Hypothalamus (tissue), 51 donors: ENCODE measurements at regions not wholly inside any gene's neighbourhood (a gene's known extent, or its start where the extent isn't known, plus 50 kb on each side); places are given as distances from the start of the nearest gene placed in this dataset.
"Not testable (repeated sequence)": the region's sequence is repeated elsewhere in the genome, so short reads cannot be mapped to it uniquely, and the experiment has no call there.

Source experiments
- DNase-seq, 51 donors: peaks; one replicate each; lab custom pipeline; 2025; lab: John Stamatoyannopoulos, UW

DNA sequence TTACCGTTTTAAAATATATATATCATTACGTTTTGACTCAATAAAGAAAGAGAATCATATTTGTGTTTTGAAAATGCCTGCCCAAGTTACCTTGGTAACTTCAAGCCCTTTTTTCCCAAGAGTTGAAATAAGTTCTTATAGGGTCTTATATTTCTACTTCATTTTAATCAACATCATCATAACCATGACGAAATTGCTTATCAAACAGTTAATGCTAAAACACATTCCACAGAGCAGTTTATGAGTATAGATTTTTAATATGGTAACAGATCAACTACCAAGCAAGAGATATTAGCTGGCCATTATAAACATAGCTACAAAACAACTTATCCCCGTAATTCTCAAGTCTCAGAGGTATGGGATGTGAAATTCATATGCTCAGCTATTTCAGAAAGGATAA lies 197.9 kb upstream of the LRRTM4 start:
- DNase-seq: no peak

DNA sequence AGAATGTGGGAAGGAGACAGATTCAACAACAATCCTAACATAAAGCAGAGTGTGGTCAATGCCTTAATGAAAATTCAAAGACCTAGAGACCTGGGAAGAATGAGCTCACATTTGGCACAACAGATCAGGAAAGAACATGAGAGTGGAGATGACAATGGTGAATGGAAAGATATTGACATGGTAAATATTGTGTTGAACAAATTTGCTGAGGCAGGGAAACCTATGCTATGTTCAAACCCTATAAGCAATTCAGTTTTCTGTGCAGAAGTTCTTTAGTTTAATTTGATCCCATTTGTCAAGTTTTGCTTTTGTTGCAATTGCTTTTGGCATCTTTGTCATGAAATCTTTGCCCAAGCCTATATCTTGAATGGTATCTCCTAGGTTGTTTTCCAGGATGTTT lies 199.4 kb upstream of the LRRTM4 start:
- DNase-seq: no peak

DNA sequence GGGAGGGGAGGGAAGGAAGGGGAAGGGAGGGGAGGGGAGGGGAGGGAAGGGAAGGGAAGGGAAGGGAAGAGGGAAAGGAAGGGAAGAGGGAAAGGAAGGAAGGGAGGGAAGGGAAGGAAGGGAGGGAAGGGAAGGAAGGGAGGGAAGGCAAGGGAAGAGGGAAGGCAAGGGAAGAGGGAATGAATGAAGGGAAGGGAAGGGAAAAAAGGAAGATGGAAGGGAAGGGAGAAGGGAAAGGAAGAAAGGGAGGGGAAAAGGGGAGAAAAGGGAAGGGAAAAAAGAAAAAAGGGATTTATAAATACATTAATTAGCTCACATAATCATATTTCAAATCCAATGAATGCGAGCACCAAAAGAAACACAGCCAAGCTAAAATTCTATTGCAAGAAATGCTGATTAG lies 202.9 kb upstream of the LRRTM4 start:
- no peak for DNase-seq

DNA sequence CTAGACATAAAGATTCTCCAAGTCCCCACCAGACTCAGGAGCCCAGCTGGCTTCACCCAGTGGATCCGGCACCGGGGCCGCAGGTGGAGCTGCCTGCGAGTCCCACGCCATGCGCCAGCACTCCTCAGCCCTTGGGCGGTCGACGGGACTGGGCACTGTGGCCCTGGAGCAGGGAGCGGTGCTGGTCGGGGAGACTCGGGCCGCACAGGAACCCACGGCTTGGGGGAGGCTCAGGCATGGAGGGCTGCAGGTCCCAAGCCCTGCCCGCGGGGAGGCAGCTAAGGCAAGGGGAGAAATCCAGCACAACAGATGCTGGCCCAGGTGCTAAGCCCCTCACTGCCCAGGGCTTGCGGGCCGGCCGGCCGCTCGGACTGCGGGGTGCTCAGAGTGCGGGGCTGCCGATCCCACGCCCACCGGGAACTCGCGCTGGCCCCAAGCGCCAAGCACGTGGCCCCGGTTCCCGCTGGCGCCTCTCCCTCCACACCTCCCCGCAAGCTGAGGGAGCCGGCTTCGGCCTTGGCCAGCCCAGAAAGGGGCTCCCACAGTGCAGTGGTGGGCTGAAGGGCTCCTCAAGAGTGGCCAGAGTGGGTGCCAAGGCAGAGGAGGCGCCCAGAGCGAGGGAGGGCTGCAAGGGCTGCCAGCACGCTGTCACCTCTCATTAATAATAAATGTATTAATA lies 212.6 kb upstream of the LRRTM4 start:
- DNase-seq: not testable (repeated sequence)

GRCh38 chr2:77737236-77737635 lies 215.1 kb upstream of the LRRTM4 start:
- no peak for DNase-seq

GRCh38 chr2:77746780-77747179 lies 224.6 kb upstream of the LRRTM4 start:
- no peak for DNase-seq

DNA sequence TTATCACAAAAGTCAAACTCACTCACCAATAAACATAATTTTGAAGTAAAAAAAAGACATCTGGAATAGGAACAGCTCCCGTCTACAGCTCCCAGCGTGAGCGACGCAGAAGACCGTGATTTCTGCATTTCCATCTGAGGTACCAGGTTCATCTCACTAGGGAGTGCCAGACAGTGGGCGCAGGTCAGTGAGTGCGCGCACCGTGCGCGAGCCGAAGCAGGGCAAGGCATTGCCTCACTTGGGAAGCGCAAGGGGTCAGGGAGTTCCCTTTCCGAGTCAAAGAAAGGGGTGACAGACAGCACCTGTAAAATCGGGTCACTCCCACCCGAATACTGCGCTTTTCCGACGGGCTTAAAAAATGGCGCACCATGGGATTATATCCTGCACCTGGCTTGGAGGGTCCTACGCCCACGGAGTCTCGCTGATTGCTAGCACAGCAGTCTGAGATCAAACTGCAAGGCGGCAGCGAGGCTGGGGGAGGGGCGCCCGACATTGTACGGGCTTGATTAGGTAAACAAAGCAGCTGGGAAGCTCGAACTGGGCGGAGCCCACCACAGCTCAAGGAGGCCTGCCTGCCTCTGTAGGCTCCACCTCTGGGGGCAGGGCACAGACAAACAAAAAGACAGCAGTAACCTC lies 231.7 kb upstream of the LRRTM4 start:
- not testable (repeated sequence) for DNase-seq

GRCh38 chr2:77767388-77768076 lies 245.4 kb upstream of the LRRTM4 start:
- DNase-seq: no peak

DNA sequence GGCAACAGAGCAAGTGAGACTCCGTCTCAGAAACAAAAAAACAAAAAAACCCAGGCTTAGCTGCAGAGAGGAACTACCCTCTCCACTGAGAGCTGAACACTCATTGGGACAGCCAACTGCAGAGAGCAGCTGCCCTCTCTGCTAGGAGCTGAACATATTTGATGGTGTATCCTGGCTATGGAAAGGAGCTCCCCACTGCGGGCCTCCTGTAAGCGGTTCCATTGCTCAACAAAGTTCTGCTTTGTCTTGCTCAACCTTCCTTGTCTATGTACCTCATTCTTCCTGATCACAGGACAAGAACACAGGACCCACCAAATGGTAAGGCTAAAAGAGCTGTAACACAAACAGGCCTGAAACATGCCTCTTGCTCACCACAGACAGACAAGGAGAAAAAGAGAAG lies 246.3 kb upstream of the LRRTM4 start:
- DNase-seq: no peak

- DNase-seq: no peak
These were observed 256.7 kb upstream of the LRRTM4 start for GRCh38 chr2:77778917-77779316.

DNA sequence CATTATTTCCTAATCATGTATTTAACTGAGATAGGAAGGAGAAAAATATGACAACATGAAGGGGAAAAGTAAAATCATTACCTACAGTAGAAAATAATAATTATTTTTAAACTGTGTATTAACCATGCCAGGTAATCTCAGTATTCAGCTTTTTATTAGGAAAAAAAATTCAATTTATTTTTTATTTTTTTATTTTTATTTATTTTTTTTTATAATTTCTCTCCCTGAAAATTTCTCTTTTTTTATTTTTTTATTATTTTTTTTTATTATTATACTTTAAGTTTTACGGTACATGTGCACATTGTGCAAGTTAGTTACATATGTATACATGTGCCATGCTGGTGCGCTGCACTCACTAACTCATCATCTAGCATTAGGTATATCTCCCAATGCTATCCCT lies 271.3 kb upstream of the LRRTM4 start:
- DNase-seq: not testable (repeated sequence)

- no peak for DNase-seq
These were observed 274.2 kb upstream of the LRRTM4 start for GRCh38 chr2:77796397-77796796.

DNA sequence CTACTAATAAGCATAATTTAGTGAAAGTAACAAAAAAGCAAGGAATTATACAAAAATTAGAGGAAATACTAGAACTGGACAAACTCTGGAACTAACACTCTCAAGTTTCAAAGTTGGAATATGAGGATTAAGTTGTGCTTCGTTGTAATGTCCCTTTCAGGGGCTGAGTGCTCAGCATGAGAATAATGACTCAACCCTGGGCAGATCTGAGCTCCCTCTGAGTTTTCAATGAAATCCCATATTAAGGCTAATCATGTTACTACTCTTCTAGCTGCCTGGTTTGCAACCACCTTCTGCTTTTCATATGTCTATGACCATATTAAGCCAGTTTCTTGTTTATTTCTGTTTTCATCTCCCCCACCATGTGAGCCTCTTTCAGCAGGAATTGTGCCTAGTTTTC lies 274.9 kb upstream of the LRRTM4 start:
- no peak for DNase-seq

DNA sequence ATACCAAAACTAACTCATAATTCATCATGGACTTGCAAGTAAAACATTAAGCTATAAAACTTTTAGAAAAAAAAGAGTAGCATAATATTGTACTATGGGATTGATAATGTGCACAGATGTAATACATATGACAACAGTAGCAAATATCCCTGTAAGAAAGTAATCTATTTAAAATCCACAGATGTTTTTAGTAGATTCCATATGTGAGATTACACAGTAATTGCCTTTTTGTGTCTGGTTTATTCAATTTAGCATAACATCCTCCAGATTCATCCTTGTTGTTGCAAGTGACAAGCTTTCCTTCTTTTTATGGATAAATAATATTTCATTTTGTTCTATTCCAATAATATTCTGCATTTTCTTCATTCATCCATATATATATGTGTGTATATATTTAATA lies 278.2 kb upstream of the LRRTM4 start:
- DNase-seq: no peak

DNA sequence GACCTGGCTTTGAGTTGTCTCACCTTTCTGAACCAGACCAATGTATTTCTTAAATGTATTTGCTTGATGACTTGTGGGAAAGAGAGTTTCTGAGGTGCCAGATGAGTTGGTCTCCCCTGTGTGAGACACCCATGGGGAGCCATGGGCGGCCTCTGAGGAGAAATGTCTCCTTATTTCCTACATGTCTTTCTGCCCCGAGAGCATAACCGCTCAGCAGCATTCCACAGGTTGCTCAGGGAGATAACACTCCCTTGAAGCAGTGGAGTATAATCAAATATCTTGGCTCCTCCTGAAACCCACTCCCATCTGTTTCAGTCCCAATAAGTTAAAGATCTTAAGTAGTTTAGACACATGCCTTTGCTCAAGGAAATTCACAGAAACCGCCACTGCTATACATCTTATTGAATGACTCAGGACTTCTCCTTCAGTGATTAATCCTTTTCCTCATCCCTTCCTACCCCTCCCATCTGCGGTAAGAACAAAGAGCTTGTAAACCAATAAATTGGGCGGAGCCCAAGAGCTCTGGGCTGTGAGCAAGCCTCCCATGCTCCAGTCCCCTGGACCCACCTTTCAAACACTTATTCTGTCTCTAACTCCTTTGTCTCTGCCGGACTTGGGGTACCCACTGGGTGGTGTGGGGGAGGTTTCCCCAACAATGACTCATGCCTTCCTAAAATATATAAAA lies 285.5 kb upstream of the LRRTM4 start:
- no peak for DNase-seq

GRCh38 chr2:77808599-77808998 lies 286.4 kb upstream of the LRRTM4 start:
- DNase-seq: no peak

DNA sequence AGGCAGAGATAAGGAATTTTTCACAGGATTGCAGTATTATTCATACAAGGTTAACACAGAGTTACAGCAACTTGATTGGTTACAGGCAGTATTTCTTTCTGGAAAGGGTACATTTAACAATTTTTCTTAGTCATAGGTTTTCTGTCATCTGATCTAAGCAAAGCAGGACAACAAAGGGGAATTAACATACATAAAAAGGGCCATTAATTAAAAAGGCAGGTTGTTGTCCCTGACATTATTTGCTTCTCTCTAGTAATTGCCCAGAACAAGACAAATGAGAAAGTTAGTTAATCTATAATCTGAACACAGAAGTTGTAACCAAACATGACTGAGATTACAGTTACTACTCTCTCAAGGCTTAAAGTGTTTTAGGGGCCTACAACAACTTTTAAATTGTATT lies 291.4 kb upstream of the LRRTM4 start:
- no peak for DNase-seq

DNA sequence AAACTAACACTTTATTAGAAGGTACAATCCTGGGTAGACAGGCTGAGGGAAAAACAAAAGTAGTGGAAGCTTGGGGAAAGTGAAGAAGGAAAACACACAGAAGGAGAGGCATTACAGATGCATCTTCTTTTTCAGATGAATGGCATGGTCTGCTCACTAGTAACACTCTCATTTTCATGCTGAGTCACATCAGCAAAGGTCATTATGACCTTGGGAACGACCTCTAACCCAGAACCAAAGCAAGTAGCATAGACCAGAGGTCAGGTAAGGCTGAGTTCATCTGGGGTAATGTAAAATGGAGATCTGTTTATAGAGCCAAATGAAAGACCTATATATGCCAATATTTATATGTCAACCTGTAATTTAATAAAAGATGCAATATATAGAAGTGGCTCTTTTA lies 294.4 kb upstream of the LRRTM4 start:
- no peak for DNase-seq

- DNase-seq: no peak
These were observed 296.0 kb upstream of the LRRTM4 start for GRCh38 chr2:77818186-77818585.

DNA sequence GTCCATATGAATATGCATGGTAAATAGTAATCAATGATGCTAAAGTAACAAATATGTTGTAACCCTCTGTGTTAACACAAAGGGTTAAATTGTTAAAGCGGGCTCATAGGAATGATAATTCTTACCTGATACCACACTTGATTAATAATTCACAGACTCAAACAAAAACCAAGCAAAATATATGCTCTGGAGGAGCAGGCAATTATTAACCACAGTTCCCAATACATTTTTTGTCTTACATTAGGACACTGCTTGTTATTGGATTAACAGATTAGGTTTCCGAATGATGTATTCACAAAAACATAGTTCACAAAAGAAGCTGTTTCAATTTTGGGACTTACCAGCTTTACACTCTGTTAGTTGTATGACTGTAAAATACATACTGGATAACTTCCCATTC lies 300.9 kb upstream of the LRRTM4 start:
- DNase-seq: no peak

DNA sequence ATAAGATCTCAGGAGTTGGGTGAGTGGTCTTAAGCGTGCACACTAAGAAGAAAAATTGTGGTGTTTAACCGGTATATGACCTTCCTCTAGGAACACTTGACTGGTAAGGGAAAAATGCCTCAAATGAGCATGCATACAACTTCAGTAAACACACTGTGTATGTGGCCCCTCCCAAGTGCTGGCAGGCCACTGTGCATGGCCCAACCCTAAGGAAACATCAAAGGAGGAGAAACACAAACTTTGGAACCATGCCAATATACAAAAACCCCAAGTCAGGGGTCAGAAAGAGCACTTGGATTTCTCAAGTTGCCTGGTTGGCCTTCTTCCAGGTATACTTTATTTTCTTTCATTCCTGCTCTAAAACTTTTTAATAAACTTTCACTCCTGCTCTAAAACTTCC lies 308.9 kb upstream of the LRRTM4 start:
- DNase-seq: no peak

GRCh38 chr2:77831471-77831870 lies 309.3 kb upstream of the LRRTM4 start:
- no peak for DNase-seq
